H9 (cell line): ENCODE measurements at regions not wholly inside any gene's neighbourhood (a gene's known extent, or its start where the extent isn't known, plus 50 kb on each side); places are given as distances from the start of the nearest gene placed in this dataset.

Experiments
- DNase-seq: peaks from one replicate; pipeline ENCODE4 v3.0.0-alpha.2; 2017
- H2AFZ ChIP-seq: one replicate; pipeline ENCODE4 v1.6.1; 2013; ENCODE audit warnings: mild to moderate bottlenecking, low read length, control low read depth, moderate library complexity
- H2AK5ac ChIP-seq: 2 replicates; pipeline ENCODE4 v1.6.1; 2013; ENCODE audit warnings: low read length, control low read depth, mixed read lengths; ENCODE audit not compliant: insufficient read length
- H2BK120ac ChIP-seq: one replicate; pipeline ENCODE4 v1.6.1; 2013; ENCODE audit warnings: low read depth, mild to moderate bottlenecking, low read length, control low read depth, inconsistent platforms; ENCODE audit not compliant: poor library complexity, severe bottlenecking
- H2BK12ac ChIP-seq: 2 replicates; pipeline ENCODE4 v1.6.1; 2013; ENCODE audit warnings: low read length, control low read depth, mixed read lengths, low read depth; ENCODE audit not compliant: insufficient read length
- H2BK15ac ChIP-seq: 2 replicates; pipeline ENCODE4 v1.6.1; 2013; ENCODE audit warnings: low read depth, low read length, control low read depth
- H2BK20ac ChIP-seq: one replicate; pipeline ENCODE4 v1.6.1; 2013; ENCODE audit warnings: low read depth, mild to moderate bottlenecking, low read length, control low read depth, inconsistent platforms; ENCODE audit not compliant: poor library complexity, severe bottlenecking
- H2BK5ac ChIP-seq: 2 replicates; pipeline ENCODE4 v1.6.1; 2013; ENCODE audit warnings: low read length, control low read depth, mixed read lengths; ENCODE audit not compliant: insufficient read length
- H3K14ac ChIP-seq: 2 replicates; pipeline ENCODE4 v1.6.1; 2013; ENCODE audit warnings: low read length, control low read depth; ENCODE audit not compliant: insufficient read depth
- H3K18ac ChIP-seq: 2 replicates; pipeline ENCODE4 v1.6.1; 2013; ENCODE audit warnings: low read depth, mild to moderate bottlenecking, mixed read lengths, low read length, control low read depth; ENCODE audit not compliant: insufficient read length
- H3K23ac ChIP-seq: 2 replicates; pipeline ENCODE4 v1.6.1; 2013; ENCODE audit warnings: low read length, control low read depth, mixed read lengths, low read depth; ENCODE audit not compliant: insufficient read length
- H3K23me2 ChIP-seq: 2 replicates; pipeline ENCODE4 v1.6.1; 2013; ENCODE audit warnings: low read depth, mild to moderate bottlenecking, mixed read lengths, low read length, control low read depth; ENCODE audit not compliant: insufficient read length, poor library complexity, severe bottlenecking
- H3K27ac ChIP-seq: 2 replicates; pipeline ENCODE4 v1.5.1; 2013; ENCODE audit warnings: low read length, control low read depth, mixed read lengths, low read depth; ENCODE audit not compliant: insufficient read length
- H3K27me3 ChIP-seq: 2 replicates; pipeline ENCODE4 v1.6.1; 2013; ENCODE audit warnings: low read length, control low read depth, inconsistent platforms; ENCODE audit not compliant: insufficient read depth
- H3K4ac ChIP-seq: 2 replicates; pipeline ENCODE4 v1.6.1; 2013; ENCODE audit warnings: low read depth, mild to moderate bottlenecking, control low read depth, inconsistent platforms, low read length, moderate library complexity
- H3K4me1 ChIP-seq: 2 replicates; pipeline ENCODE4 v1.6.1; 2013; ENCODE audit warnings: low read length, control low read depth, inconsistent platforms; ENCODE audit not compliant: insufficient read depth
- H3K4me2 ChIP-seq: 2 replicates; pipeline ENCODE4 v1.6.1; 2013; ENCODE audit warnings: low read length, control low read depth, mixed read lengths; ENCODE audit not compliant: insufficient read length, insufficient read depth
- H3K56ac ChIP-seq: 2 replicates; pipeline ENCODE4 v1.6.1; 2013; ENCODE audit warnings: low read depth, mild to moderate bottlenecking, mixed read lengths, low read length, control low read depth; ENCODE audit not compliant: insufficient read length
- H3K79me1 ChIP-seq: 2 replicates; pipeline ENCODE4 v1.6.1; 2013; ENCODE audit warnings: low read depth, mild to moderate bottlenecking, moderate library complexity, low read length, control low read depth, inconsistent platforms; ENCODE audit not compliant: insufficient read depth, poor library complexity, severe bottlenecking
- H3K79me2 ChIP-seq: 2 replicates; pipeline ENCODE4 v1.6.1; 2013; ENCODE audit warnings: low read length, control low read depth, inconsistent platforms; ENCODE audit not compliant: insufficient read depth
- H3K9ac ChIP-seq: 2 replicates; pipeline ENCODE4 v1.6.1; 2013; ENCODE audit warnings: low read length, control low read depth, mixed read lengths; ENCODE audit not compliant: insufficient read length; ENCODE audit errors: extremely low read depth
- H3K9me3 ChIP-seq: one replicate; pipeline ENCODE4 v1.6.1; 2013; ENCODE audit warnings: low read depth, low read length, inconsistent platforms; ENCODE audit not compliant: control insufficient read depth
- H3T11ph ChIP-seq: one replicate; pipeline ENCODE4 v1.6.1; 2013; ENCODE audit warnings: mild to moderate bottlenecking, low read length, control low read depth, inconsistent platforms
- H4K20me1 ChIP-seq: one replicate; pipeline ENCODE4 v1.6.1; 2013; ENCODE audit not compliant: control insufficient read depth, insufficient read length, insufficient read depth
- H4K5ac ChIP-seq: 2 replicates; pipeline ENCODE4 v1.6.1; 2013; ENCODE audit warnings: low read depth, mild to moderate bottlenecking, mixed read lengths, low read length, control low read depth; ENCODE audit not compliant: insufficient read length
- H4K8ac ChIP-seq: replicated peaks from 2 replicates; pipeline ENCODE4 v1.6.1; 2013; ENCODE audit warnings: low read length, control low read depth, mixed read lengths, low read depth; ENCODE audit not compliant: insufficient read length
- H4K91ac ChIP-seq: 2 replicates; pipeline ENCODE4 v1.6.1; 2013; ENCODE audit warnings: low read depth, mild to moderate bottlenecking, moderate library complexity, mixed read lengths, low read length, control low read depth; ENCODE audit not compliant: insufficient read length
- H3K27ac Mint-ChIP-seq, 3 experiments: 2 replicates in 2 of 3; 3 replicates in 1 of 3; pipeline ENCODE4 v1.8.0; 2020 to 2021; ENCODE audit warnings: mixed read lengths in 3 of 3, mild to moderate bottlenecking in 1 of 3, moderate library complexity in 1 of 3
- H3K27me3 Mint-ChIP-seq: 2 replicates; pipeline ENCODE4 v1.8.0; 2021; ENCODE audit warnings: low read depth, mild to moderate bottlenecking, moderate library complexity, mixed read lengths
- H3K36me3 Mint-ChIP-seq, 3 experiments: 2 replicates in 2 of 3; 3 replicates in 1 of 3; pipeline ENCODE4 v1.8.0; 2020 to 2021; ENCODE audit warnings: low read depth in 3 of 3, mixed read lengths in 3 of 3; ENCODE audit not compliant: insufficient read depth in 1 of 3
- H3K4me1 Mint-ChIP-seq, 2 experiments: 2 replicates each; pipeline ENCODE4 v1.8.0; 2020; ENCODE audit warnings: mixed read lengths in 2 of 2
- H3K4me3 Mint-ChIP-seq, 2 experiments: 2 replicates in 1 of 2; 3 replicates in 1 of 2; pipeline ENCODE4 v1.8.0; 2020 to 2021; ENCODE audit warnings: mild to moderate bottlenecking in 2 of 2, mixed read lengths in 2 of 2, moderate library complexity in 1 of 2
- H3K9me3 Mint-ChIP-seq, 2 experiments: 2 replicates in 1 of 2; 3 replicates in 1 of 2; pipeline ENCODE4 v1.8.0; 2020; ENCODE audit warnings: mild to moderate bottlenecking in 2 of 2, mixed read lengths in 2 of 2, moderate library complexity in 1 of 2
- CTCF ChIP-seq: fragments of 200-600 bp; sonication (generic); conservative IDR thresholded peaks from 3 replicates; pipeline ENCODE4 v1.8.0; 2021; ENCODE audit warnings: antibody characterized with exemption, mild to moderate bottlenecking
- WGBS: extraction: QIAGEN DNeasy Blood & Tissue Kit; methylation state at CpG from one replicate; pipeline ENCODE4 v1.1.7; 2013; ENCODE audit warnings: missing lambda C conversion rate, low lambda C conversion rate, mixed read lengths; ENCODE audit not compliant: insufficient read length; ENCODE audit errors: extremely low coverage; 5-methylcytosine and 5-hydroxymethylcytosine counted together

- H2AK5ac ChIP-seq: no peak overlapping the region
- no peak overlapping the region for H2BK12ac ChIP-seq
- Mint-ChIP-seq H3K27me3 (no peaks in the 10 kb centered on the region), H3K4me3 (no peak overlapping the region), H3K36me3 (peaks cover 32 to 42% (median 32%) of the 10 kb centered on the region in 3 experiments), H3K27ac (no peak overlapping the region; a peak in 1 of 7 replicates), H3K4me1 (peaks cover 8 to 9% of the 10 kb centered on the region in 2 experiments), H3K9me3 (peaks cover 40 to 42% of the 10 kb centered on the region in 2 experiments)
- no peak overlapping the region for H2BK120ac ChIP-seq
- H4K91ac ChIP-seq: no peak overlapping the region
- H3K27me3 ChIP-seq: no peaks in the 10 kb centered on the region
- no peak overlapping the region for H3K14ac ChIP-seq
- no peak overlapping the region for H3K23ac ChIP-seq
- no peaks in the 10 kb centered on the region for H3K4me1 ChIP-seq
- no peak overlapping the region for H2BK5ac ChIP-seq
- no peak overlapping the region for H3K27ac ChIP-seq
- TF ChIP-seq CTCF: no peak
- no peak overlapping the region for H4K5ac ChIP-seq
- no peak overlapping the region for H3T11ph ChIP-seq
- no peaks in the 10 kb centered on the region for H4K20me1 ChIP-seq
- H3K56ac ChIP-seq: no peak overlapping the region
- no peak overlapping the region for H3K4me2 ChIP-seq
- H3K9me3 ChIP-seq: no peaks in the 10 kb centered on the region
- H3K79me1 ChIP-seq: no peaks in the 10 kb centered on the region
- no peak overlapping the region for H2AFZ ChIP-seq
- H2BK20ac ChIP-seq: no peak overlapping the region
- WGBS: no CpG with 5 or more reads among the region's 5 CpGs
- no peak overlapping the region for H3K18ac ChIP-seq
- no peak overlapping the region for H3K9ac ChIP-seq
- H3K79me2 ChIP-seq: no peaks in the 10 kb centered on the region
- H3K4ac ChIP-seq: no peak overlapping the region
- DNase-seq: no peak
- no peak overlapping the region for H2BK15ac ChIP-seq
- H3K23me2 ChIP-seq: no peaks in the 10 kb centered on the region
- H4K8ac ChIP-seq: no peak overlapping the region
These were observed 401.4 kb upstream of the NAALADL2 start for GRCh38 chr3:174457758-174458157.
